ENCODE measurements at regions not wholly inside any gene's neighbourhood (a gene's known extent, or its start where the extent isn't known, plus 50 kb on each side); places are given as distances from the start of the nearest gene placed in this dataset.

DNA sequence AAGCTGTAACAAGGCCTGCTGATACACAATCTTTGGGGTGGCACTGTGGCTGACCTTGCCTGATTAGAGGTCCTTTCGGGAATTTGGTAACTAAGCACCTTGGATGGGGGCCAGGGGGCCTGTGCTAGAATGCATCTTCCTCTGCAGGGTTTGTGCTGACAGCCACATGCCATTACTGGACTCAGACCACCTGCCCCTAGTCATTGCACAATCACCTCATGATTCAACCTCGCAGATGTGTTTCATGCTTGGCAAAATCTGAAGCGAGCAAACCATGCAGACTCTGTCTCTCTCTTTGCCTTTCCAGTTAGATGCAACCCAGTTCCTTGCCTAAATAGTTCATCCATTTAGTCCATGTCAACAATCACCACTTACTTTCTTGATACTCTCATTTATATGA lies 96.5 kb upstream of the ERCC6L2 start:
- Histone ChIP-seq H3K4me2 (ENCODE audit: insufficient read depth, low read length, poor library complexity, severe bottlenecking) (no peak overlapping the region), H2BK12ac (ENCODE audit: low read length) (no peak overlapping the region), H3K9ac (ENCODE audit: low read depth, low read length, poor library complexity) (no peak overlapping the region), H3K4ac (ENCODE audit: low read length) (no peak overlapping the region), H3K9me3 (replicated peaks in 1 of 2; ENCODE audit: control insufficient read depth in 2 of 2, insufficient read depth in 1 of 2, low read depth in 1 of 2, low read length in 2 of 2) (no peaks in the 10 kb centered on the region), H3K14ac (ENCODE audit: low read length) (no peak overlapping the region), H4K91ac (ENCODE audit: low read depth, low read length, poor library complexity) (no peak overlapping the region), H3K27ac (replicated peaks; ENCODE audit: low read length) (no peak overlapping the region), H2BK120ac (ENCODE audit: low read depth, low read length) (no peak overlapping the region), H3K18ac (ENCODE audit: low read length) (no peak overlapping the region), H3K23ac (ENCODE audit: low read depth, low read length, poor library complexity) (no peak overlapping the region), H2AK5ac (ENCODE audit: low read depth, low read length) (no peak overlapping the region), H4K8ac (ENCODE audit: low read depth, low read length) (peak overlapping the region; percentile 70), H2BK5ac (ENCODE audit: low read length) (no peak overlapping the region), H2BK15ac (ENCODE audit: low read length) (no peak overlapping the region), H3K27me3 (ENCODE audit: control insufficient read depth in 3 of 3, insufficient read depth in 3 of 3, low read depth in 1 of 3, low read length in 3 of 3) (no peaks in the 10 kb centered on the region), H3K4me3 (ENCODE audit: low read length in 2 of 2) (no peak overlapping the region), H3K36me3 (replicated peaks in 1 of 2; ENCODE audit: control insufficient read depth in 2 of 2, insufficient read depth in 2 of 2, low read length in 2 of 2) (no peaks in the 10 kb centered on the region), H3K79me1 (ENCODE audit: low read depth, low read length) (no peaks in the 10 kb centered on the region), H3K4me1 (ENCODE audit: control insufficient read depth in 2 of 2, insufficient read depth in 1 of 2, low read depth in 1 of 2, low read length in 2 of 2) (peaks cover 11 to 31% of the 10 kb centered on the region in 2 donors), H2AFZ (ENCODE audit: low read length) (no peak overlapping the region)
- WGBS, 2 donors (ENCODE audit: extremely low coverage in 2 of 2, insufficient read length in 2 of 2, insufficient replicate concordance in 1 of 2), result no CpG with 5 or more reads among the region's 3 CpGs
- DNase-seq (ENCODE audit: low spot score), result no peak

DNA sequence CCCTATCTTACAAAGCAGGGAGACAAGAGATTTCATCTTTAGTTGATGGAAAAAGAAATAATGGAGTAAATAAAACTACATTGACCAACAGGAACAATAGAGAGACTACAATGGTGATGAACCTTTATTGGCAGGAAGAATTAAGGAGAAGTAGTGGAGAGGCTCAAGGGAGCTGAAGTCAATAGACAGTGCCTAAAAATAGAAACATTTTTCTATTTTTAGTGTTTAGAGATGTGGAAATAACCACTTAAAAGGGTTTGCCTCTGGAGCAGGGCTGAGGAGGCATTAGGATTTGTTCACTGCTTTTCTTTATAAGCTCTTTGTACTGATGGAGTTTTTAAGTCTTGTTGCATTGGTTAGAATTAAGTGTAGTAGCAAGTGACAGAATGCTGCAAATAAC lies 98.4 kb upstream of the ERCC6L2 start:
- Histone ChIP-seq H3K4me3 (ENCODE audit: low read length in 2 of 2) (no peak overlapping the region), H3K36me3 (replicated peaks in 1 of 2; ENCODE audit: control insufficient read depth in 2 of 2, insufficient read depth in 2 of 2, low read length in 2 of 2) (no peaks in the 10 kb centered on the region), H3K4me2 (ENCODE audit: insufficient read depth, low read length, poor library complexity, severe bottlenecking) (no peak overlapping the region), H3K4ac (ENCODE audit: low read length) (no peak overlapping the region), H3K27ac (replicated peaks; ENCODE audit: low read length) (no peak overlapping the region), H3K9me3 (replicated peaks in 1 of 2; ENCODE audit: control insufficient read depth in 2 of 2, insufficient read depth in 1 of 2, low read depth in 1 of 2, low read length in 2 of 2) (no peaks in the 10 kb centered on the region), H2BK15ac (ENCODE audit: low read length) (no peak overlapping the region), H2BK5ac (ENCODE audit: low read length) (no peak overlapping the region), H3K79me1 (ENCODE audit: low read depth, low read length) (no peaks in the 10 kb centered on the region), H3K27me3 (ENCODE audit: control insufficient read depth in 3 of 3, insufficient read depth in 3 of 3, low read depth in 1 of 3, low read length in 3 of 3) (no peaks in the 10 kb centered on the region), H2AK5ac (ENCODE audit: low read depth, low read length) (no peak overlapping the region), H2BK120ac (ENCODE audit: low read depth, low read length) (no peak overlapping the region), H4K8ac (ENCODE audit: low read depth, low read length) (no peak overlapping the region), H3K9ac (ENCODE audit: low read depth, low read length, poor library complexity) (no peak overlapping the region), H3K18ac (ENCODE audit: low read length) (no peak overlapping the region), H2AFZ (ENCODE audit: low read length) (peak overlapping the region; percentile 52), H4K91ac (ENCODE audit: low read depth, low read length, poor library complexity) (no peak overlapping the region), H3K4me1 (ENCODE audit: control insufficient read depth in 2 of 2, insufficient read depth in 1 of 2, low read depth in 1 of 2, low read length in 2 of 2) (peaks cover 17 to 38% of the 10 kb centered on the region in 2 donors), H2BK12ac (ENCODE audit: low read length) (no peak overlapping the region), H3K14ac (ENCODE audit: low read length) (no peak overlapping the region), H3K23ac (ENCODE audit: low read depth, low read length, poor library complexity) (no peak overlapping the region)
- no peak for DNase-seq (ENCODE audit: low spot score)

GRCh38 chr9:95776176-95776575 lies 99.3 kb upstream of the ERCC6L2 start:
- peaks cover 25 to 45% of the 10 kb centered on the region in 2 donors for H3K4me1 ChIP-seq (ENCODE audit: control insufficient read depth in 2 of 2, insufficient read depth in 1 of 2, low read depth in 1 of 2, low read length in 2 of 2)
- H2BK120ac ChIP-seq (ENCODE audit: low read depth, low read length), result no peak overlapping the region
- H4K8ac ChIP-seq (ENCODE audit: low read depth, low read length), result no peak overlapping the region
- H3K27me3 ChIP-seq (ENCODE audit: control insufficient read depth in 3 of 3, insufficient read depth in 3 of 3, low read depth in 1 of 3, low read length in 3 of 3), result no peaks in the 10 kb centered on the region
- no peak overlapping the region for H2AFZ ChIP-seq (ENCODE audit: low read length)
- no peak overlapping the region for H3K27ac ChIP-seq (replicated peaks; ENCODE audit: low read length)
- H3K9me3 ChIP-seq (replicated peaks in 1 of 2; ENCODE audit: control insufficient read depth in 2 of 2, insufficient read depth in 1 of 2, low read depth in 1 of 2, low read length in 2 of 2), result no peaks in the 10 kb centered on the region
- no peak overlapping the region for H3K4ac ChIP-seq (ENCODE audit: low read length)
- no peak overlapping the region for H3K9ac ChIP-seq (ENCODE audit: low read depth, low read length, poor library complexity)
- H3K23ac ChIP-seq (ENCODE audit: low read depth, low read length, poor library complexity), result no peak overlapping the region
- DNase-seq (ENCODE audit: low spot score), result no peak
- H3K36me3 ChIP-seq (replicated peaks in 1 of 2; ENCODE audit: control insufficient read depth in 2 of 2, insufficient read depth in 2 of 2, low read length in 2 of 2), result no peaks in the 10 kb centered on the region
- H3K18ac ChIP-seq (ENCODE audit: low read length), result no peak overlapping the region
- H2BK12ac ChIP-seq (ENCODE audit: low read length), result no peak overlapping the region
- no peaks in the 10 kb centered on the region for H3K79me1 ChIP-seq (ENCODE audit: low read depth, low read length)
- no peak overlapping the region for H4K91ac ChIP-seq (ENCODE audit: low read depth, low read length, poor library complexity)
- H3K14ac ChIP-seq (ENCODE audit: low read length), result no peak overlapping the region
- H2BK5ac ChIP-seq (ENCODE audit: low read length), result no peak overlapping the region
- no peak overlapping the region for H3K4me3 ChIP-seq (ENCODE audit: low read length in 2 of 2)
- H2BK15ac ChIP-seq (ENCODE audit: low read length), result no peak overlapping the region
- H2AK5ac ChIP-seq (ENCODE audit: low read depth, low read length), result no peak overlapping the region
- no peak overlapping the region for H3K4me2 ChIP-seq (ENCODE audit: insufficient read depth, low read length, poor library complexity, severe bottlenecking)

- WGBS, 2 donors (ENCODE audit: extremely low coverage in 2 of 2, insufficient read length in 2 of 2, insufficient replicate concordance in 1 of 2), result no CpG with 5 or more reads among the region's 5 CpGs
- no peak overlapping the region for H2AK5ac ChIP-seq (ENCODE audit: low read depth, low read length)
- no peak overlapping the region for H3K4me3 ChIP-seq (ENCODE audit: low read length in 2 of 2)
- H2BK120ac ChIP-seq (ENCODE audit: low read depth, low read length), result no peak overlapping the region
- no peak overlapping the region for H3K4me2 ChIP-seq (ENCODE audit: insufficient read depth, low read length, poor library complexity, severe bottlenecking)
- no peak overlapping the region for H4K91ac ChIP-seq (ENCODE audit: low read depth, low read length, poor library complexity)
- H3K9ac ChIP-seq (ENCODE audit: low read depth, low read length, poor library complexity), result no peak overlapping the region
- DNase-seq (ENCODE audit: low spot score), result no peak
- no peak overlapping the region for H3K27ac ChIP-seq (replicated peaks; ENCODE audit: low read length)
- no peak overlapping the region for H2AFZ ChIP-seq (ENCODE audit: low read length)
- H3K36me3 ChIP-seq (replicated peaks in 1 of 2; ENCODE audit: control insufficient read depth in 2 of 2, insufficient read depth in 2 of 2, low read length in 2 of 2), result no peaks in the 10 kb centered on the region
- H2BK15ac ChIP-seq (ENCODE audit: low read length), result no peak overlapping the region
- H3K23ac ChIP-seq (ENCODE audit: low read depth, low read length, poor library complexity), result no peak overlapping the region
- H2BK12ac ChIP-seq (ENCODE audit: low read length), result no peak overlapping the region
- H2BK5ac ChIP-seq (ENCODE audit: low read length), result no peak overlapping the region
- no peak overlapping the region for H3K18ac ChIP-seq (ENCODE audit: low read length)
- peaks cover 0 to under 1% (median 0%) of the 10 kb centered on the region in 3 experiments for H3K27me3 ChIP-seq (ENCODE audit: control insufficient read depth in 3 of 3, insufficient read depth in 3 of 3, low read depth in 1 of 3, low read length in 3 of 3)
- peaks cover 28 to 49% of the 10 kb centered on the region in 2 donors for H3K4me1 ChIP-seq (ENCODE audit: control insufficient read depth in 2 of 2, insufficient read depth in 1 of 2, low read depth in 1 of 2, low read length in 2 of 2)
- H3K79me1 ChIP-seq (ENCODE audit: low read depth, low read length), result no peaks in the 10 kb centered on the region
- H3K4ac ChIP-seq (ENCODE audit: low read length), result no peak overlapping the region
- H3K9me3 ChIP-seq (replicated peaks in 1 of 2; ENCODE audit: control insufficient read depth in 2 of 2, insufficient read depth in 1 of 2, low read depth in 1 of 2, low read length in 2 of 2), result no peaks in the 10 kb centered on the region
- H3K14ac ChIP-seq (ENCODE audit: low read length), result no peak overlapping the region
- H4K8ac ChIP-seq (ENCODE audit: low read depth, low read length), result no peak overlapping the region
Measured at GRCh38 chr9:95775191-95775590, 100.3 kb upstream of the ERCC6L2 start.
